ENCODE measurements at regions not wholly inside any gene's neighbourhood (a gene's known extent, or its start where the extent isn't known, plus 50 kb on each side); places are given as distances from the start of the nearest gene placed in this dataset.
A peak's percentile ranks its signal among the peaks of the same experiment; 100 is the strongest.

DNA sequence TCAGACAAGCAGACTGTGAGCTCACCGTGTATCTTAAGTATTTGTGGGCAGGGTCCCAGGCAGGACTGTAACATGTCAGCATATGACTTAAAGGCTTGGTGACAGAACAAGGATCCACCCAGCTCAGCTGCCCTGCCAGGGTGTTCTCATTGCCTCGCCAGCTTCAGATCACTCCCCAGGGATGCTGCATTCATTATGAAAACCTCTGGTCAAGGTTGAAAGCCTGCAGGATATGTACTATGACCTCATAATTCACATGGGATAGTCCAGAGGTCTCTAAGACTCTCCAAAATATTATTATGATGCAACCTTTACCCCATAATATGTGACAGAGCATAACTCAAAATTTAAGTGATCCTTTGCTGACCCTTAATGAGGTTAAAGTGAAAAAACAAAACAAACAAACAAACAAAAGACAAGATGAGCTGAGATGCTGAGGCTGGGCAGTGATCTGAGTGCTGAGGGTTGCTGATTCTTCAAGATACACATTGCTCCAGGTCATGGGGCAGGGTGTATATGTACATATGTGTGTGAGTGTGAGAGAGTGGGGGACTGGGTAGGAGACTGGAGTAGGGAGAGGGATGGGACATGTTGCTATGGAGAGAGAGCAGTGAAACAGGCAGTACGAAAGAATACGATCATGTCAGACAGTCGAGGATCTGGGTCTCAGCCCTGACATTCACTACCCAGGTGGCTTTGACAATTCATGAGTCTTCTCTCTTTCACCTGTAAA is 98.8 kb upstream of the DUSP10 start:
- no peak for TF ChIP-seq POLR2A (IDR thresholded peaks at IDR 0.05; ENCODE audit: low read depth, low read length)
- no peak for DNase-seq (ENCODE audit: insufficient read length, low spot score)
- FAIRE-seq, result no peak

DNA sequence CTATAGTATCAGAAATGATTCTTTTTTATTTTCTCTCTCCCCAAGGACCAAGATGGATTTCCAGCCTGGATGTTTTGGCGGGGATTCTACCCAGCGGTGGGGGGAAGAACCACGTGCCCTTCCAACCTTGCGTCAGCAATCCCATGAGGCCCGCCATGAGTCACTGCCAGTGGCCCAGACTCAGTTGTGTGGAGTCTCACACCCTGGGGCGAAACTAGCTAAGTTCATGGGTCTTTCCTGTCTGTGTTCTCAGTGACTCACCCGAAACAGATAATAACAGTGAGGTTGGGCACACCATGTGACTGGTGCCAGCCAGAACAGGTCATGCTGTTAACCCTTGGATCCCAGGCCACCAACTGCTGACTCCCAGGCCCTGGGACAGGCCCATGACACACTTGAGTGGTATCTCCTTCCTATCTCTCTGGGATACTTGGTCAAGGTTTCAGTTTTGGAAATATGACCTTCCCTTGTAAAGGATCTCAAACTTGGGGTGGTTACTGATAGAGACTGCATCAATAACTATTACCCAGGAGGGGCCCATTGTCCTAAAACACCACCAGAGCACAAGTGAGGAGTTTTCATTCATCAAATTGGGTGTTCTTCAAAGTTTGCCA is 98.0 kb upstream of the DUSP10 start:
- DNase-seq (ENCODE audit: insufficient read length, low spot score), result peak; percentile 57
- no peak for TF ChIP-seq POLR2A (IDR thresholded peaks at IDR 0.05; ENCODE audit: low read depth, low read length)
- peak; percentile 80 for FAIRE-seq

DNA sequence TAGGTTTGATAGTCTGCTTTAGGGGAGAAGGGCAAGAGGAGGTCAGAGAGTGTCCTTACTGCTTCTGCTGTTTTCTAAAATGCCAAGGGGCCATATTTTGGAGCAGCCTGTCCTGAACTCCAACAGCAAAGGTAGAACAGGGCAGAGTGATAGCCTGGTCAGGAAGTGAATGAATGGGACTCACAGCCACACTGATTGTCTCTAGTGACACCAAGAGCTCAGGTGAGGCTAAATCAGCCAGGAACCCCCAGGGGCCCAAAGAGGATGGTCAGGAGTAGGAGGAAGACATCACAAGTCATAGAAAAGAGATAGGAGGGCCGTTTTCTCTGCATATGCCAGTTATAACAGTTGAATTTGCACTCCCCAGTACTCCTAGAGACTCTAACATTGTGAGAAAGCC is 97.4 kb upstream of the DUSP10 start:
- no peak for FAIRE-seq
- TF ChIP-seq POLR2A (IDR thresholded peaks at IDR 0.05; ENCODE audit: low read depth, low read length), result no peak
- DNase-seq (ENCODE audit: insufficient read length, low spot score), result no peak

DNA sequence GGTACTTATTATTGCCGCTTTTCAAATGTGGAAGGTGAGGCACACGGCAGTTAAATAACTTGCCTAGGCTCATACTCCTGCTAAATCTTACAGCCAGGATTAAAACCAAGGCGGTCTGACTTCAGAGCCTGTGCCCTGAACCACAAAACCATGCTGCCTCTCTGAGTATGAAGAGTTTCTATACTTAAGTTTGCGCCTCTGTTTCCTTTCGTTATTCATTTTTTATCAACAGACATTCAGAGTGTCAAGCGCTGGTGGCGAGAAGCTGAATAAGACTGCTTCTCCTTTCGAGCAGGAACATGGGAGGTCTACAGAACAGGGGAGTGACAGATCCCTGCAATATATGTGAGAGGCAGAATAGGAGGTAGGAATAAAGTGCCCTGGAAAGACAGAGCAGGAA is 96.0 kb upstream of the DUSP10 start:
- FAIRE-seq (no peak), DNase-seq (ENCODE audit: insufficient read length, low spot score) (no peak)
- no peak for TF ChIP-seq POLR2A (IDR thresholded peaks at IDR 0.05; ENCODE audit: low read depth, low read length)

DNA sequence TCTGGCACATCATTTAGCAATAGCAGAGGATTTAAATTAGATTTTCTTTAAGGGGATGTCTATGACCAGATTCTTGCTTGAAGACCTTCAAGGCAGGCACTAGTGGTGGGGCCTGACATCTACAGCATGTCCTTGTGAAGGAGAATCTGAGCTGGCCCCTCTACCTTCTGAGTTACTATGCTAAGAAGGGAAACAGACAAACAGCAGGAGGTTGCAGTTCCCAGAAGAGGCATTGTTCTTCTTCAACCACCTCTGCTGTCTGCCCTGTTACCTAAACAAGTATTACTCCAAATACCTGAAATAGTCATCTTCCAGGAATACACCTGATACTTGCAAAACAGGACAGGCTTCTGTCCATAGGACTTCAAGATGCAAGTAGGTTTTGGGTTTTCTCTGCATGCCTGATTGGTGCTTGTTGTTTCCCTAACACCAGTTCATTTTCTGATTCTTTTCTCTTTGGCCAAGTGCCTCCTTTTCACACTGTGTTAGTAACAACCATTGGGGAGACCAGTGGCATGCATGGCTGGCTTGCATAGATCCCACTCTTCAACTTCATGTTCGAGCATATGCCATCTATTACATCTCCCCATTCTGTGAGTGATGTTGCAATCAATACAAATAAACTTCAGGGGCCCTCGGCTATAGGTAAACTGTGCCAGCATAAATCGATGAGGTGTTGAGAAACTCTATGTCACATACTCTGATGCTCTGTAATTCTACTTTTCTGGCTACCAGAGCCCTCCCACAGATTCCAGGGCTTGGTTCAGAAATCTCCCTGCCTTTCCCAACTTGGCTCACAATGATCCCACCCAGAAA is 93.0 kb upstream of the DUSP10 start:
- DNase-seq (ENCODE audit: insufficient read length, low spot score) (no peak), FAIRE-seq (no peak)
- TF ChIP-seq POLR2A (IDR thresholded peaks at IDR 0.05; ENCODE audit: low read depth, low read length), result no peak

DNA sequence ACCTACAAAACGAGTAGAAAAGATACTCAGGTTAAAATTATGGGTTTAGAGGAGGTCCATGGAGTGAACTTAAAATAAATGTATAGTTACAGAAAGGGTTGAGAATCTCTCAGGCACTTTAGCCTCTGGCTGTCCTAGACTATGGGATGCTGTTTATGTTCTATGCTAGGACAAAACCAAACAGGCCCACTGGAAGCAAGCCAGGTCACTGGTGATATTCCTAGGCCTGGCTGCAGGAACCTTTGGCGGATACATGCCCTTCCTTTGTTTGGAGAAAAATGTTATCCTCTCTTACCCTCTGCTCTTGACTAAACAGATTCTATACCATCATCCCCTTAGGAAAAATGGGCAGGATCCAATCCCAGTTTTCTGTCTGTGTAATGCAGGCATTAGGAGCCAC is 90.7 kb upstream of the DUSP10 start:
- DNase-seq (ENCODE audit: insufficient read length, low spot score) (no peak), FAIRE-seq (no peak)
- no peak for TF ChIP-seq POLR2A (IDR thresholded peaks at IDR 0.05; ENCODE audit: low read depth, low read length)

DNA sequence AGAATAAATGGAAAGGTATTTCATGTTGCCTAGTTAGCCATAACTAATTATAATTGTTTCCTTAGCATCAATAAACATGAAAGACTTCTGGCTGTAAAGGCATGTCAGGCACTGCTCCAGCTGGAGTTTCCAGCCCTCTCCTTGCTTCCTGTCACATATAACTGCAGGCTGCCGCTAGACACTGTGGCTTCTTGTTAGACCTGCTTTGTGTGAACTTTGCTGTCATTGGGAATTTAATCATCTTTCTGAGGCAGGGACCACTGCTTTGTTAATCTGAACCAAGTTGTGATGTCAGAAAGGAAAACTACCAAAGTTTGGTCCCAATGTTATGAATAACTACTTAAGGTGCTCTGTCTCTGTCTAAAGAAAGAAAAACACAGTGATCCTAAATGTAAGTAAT is 90.3 kb upstream of the DUSP10 start:
- TF ChIP-seq POLR2A (IDR thresholded peaks at IDR 0.05; ENCODE audit: low read depth, low read length), result no peak
- DNase-seq (ENCODE audit: insufficient read length, low spot score), result no peak
- no peak for FAIRE-seq

DNA sequence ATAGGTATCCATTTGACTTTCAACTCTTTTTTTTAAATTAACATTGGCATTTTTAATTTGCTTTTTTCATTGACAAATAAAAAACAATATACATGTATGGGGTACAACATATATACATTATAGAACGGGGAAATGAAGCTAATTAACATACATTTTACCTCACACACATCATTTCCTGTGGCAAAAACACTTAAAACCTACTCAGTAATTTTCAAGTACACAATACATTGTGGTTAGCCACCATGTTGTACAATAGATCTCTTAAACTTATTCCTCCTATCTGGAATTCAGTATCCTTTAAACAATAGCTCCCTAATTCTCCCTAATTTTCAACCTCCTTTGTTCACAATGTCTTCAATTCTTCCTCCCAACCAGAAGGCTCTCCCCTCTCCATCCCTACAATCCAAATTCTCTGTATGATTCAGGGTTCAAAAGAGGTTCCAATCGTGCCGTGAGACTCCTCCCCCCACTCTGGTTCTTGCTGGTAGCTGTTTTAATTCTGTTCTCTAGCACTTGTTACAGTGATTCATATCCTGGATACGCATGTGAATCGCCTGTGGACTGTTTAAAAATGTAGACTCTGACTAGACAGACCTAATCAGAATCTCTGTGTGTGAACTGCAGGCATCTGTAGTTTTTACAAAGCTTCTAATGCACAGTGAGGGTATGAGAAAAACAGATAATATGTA is 87.6 kb upstream of the DUSP10 start:
- FAIRE-seq (peak; percentile 6), DNase-seq (ENCODE audit: insufficient read length, low spot score) (peak; percentile 49)
- no peak for TF ChIP-seq POLR2A (IDR thresholded peaks at IDR 0.05; ENCODE audit: low read depth, low read length)

DNA sequence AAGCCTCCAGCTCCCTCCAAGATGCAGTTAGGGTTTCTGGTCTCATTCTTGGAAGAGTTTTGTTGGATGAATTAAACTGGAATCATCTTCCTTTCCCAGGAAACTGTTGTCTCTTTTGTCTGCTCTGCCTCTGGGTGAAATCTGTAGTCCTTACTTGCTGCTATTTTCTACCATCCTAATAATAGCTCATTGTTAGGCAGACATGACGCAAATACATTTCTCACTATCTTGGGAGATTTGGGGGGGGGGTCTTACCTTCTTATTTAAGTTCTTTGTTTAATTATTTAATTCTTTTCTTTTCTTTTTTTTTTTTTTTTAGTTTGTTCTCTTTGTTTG is 85.4 kb upstream of the DUSP10 start:
- FAIRE-seq (no peak), DNase-seq (ENCODE audit: insufficient read length, low spot score) (no peak)
- TF ChIP-seq POLR2A (IDR thresholded peaks at IDR 0.05; ENCODE audit: low read depth, low read length), result no peak

DNA sequence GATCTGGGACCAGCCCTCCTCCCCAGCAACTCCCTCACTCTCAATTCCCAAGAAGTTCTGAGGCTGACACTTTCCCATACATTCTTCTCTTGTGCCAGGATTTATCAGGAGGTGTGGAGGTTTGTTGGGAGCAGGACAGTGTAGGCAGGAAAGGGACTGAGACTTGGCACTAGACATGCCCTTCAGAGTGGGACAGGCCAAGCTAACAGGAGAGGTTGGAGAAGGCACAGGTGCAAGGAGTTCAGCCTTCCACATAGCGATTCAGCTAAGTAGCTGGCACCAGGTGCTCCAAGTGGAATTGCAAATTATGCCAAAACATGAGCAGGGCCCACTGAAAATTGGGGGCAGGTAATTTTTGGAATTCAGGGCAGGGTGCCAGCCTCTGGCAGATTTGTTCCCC is 83.0 kb upstream of the DUSP10 start:
- DNase-seq (ENCODE audit: insufficient read length, low spot score), result no peak
- no peak for FAIRE-seq
- TF ChIP-seq POLR2A (IDR thresholded peaks at IDR 0.05; ENCODE audit: low read depth, low read length), result no peak

DNA sequence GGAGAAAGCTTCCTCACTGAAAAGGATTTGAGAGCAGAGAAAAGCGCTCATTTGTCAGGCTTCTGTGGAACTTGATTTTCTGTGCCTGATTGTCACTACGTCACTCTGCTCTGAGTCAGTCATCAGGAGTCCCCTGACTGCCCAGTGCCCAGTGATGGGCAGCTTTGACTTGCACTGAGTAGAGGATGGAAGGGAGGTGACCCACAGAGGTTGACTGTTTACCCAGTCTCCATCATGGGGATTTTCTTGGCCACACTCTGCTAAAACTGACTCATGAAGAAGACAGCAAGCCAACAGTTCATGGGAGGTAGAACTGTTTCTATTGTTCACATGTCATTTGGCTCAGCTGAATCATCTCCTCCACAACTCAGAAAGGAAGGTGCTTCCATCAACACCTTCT is 82.1 kb upstream of the DUSP10 start:
- FAIRE-seq (no peak), DNase-seq (ENCODE audit: insufficient read length, low spot score) (no peak)
- TF ChIP-seq POLR2A (IDR thresholded peaks at IDR 0.05; ENCODE audit: low read depth, low read length), result no peak

DNA sequence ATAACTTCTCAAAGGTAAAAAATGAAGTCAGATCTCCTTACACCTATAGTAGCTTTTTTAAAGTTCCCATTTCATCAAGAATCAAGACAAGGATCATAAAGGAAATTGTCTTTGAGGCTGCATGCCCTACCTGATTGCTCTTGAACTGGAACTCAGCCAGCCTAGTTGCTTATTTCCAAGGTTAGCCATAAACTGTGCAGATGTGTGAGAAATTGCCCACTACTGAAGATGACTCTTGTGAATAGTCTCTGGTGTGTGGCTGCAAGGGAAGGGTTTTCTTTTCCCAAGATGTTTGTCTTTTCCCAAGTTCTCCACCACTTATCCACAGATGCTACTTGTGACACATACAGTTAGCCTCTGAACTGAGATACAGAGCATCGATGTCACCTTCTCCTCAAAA is 81.7 kb upstream of the DUSP10 start:
- FAIRE-seq, result no peak
- DNase-seq (ENCODE audit: insufficient read length, low spot score), result no peak
- no peak for TF ChIP-seq POLR2A (IDR thresholded peaks at IDR 0.05; ENCODE audit: low read depth, low read length)

DNA sequence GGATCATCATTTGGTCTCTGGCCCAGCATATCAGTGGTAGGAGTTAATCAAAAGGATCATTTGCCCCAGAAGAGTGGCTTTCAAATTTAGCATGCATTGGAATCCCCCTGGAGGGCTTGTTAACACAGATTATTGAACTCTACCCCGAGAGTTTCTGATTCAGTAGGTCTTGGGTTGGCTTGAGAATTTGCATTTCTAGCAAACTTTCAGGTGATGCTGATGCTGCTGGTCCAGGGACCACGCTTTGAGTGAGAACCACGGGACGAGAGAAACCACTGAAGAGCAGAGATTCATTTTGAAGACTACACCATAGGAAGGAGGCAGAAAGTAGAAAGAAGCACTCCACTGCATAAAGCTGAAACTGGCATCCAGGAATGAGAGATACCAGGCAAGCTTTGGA is 81.3 kb upstream of the DUSP10 start:
- FAIRE-seq (no peak), DNase-seq (ENCODE audit: insufficient read length, low spot score) (no peak)
- TF ChIP-seq POLR2A (IDR thresholded peaks at IDR 0.05; ENCODE audit: low read depth, low read length), result no peak

DNA sequence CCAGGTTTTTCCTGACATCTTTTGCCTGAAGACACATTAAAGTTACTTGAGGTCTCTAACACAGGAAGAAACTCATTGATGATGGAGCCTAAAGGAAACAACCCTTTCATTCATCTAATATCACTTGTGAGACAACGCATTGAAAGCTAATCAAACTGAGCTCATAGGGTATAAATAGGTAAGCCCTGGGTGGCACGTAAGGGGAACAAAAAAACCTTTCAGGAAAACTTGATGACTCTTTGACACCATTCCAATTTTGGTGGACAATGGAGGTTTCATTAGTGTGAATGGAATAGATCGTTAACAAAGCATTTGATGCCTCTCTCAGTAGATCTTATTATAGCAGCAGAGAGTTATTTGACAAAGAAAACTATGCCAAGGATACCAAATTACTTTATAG is 80.7 kb upstream of the DUSP10 start:
- FAIRE-seq, result no peak
- no peak for TF ChIP-seq POLR2A (IDR thresholded peaks at IDR 0.05; ENCODE audit: low read depth, low read length)
- no peak for DNase-seq (ENCODE audit: insufficient read length, low spot score)
